ENCODE measurements at regions not wholly inside any gene's neighbourhood (a gene's known extent, or its start where the extent isn't known, plus 50 kb on each side); places are given as distances from the start of the nearest gene placed in this dataset.

DNA sequence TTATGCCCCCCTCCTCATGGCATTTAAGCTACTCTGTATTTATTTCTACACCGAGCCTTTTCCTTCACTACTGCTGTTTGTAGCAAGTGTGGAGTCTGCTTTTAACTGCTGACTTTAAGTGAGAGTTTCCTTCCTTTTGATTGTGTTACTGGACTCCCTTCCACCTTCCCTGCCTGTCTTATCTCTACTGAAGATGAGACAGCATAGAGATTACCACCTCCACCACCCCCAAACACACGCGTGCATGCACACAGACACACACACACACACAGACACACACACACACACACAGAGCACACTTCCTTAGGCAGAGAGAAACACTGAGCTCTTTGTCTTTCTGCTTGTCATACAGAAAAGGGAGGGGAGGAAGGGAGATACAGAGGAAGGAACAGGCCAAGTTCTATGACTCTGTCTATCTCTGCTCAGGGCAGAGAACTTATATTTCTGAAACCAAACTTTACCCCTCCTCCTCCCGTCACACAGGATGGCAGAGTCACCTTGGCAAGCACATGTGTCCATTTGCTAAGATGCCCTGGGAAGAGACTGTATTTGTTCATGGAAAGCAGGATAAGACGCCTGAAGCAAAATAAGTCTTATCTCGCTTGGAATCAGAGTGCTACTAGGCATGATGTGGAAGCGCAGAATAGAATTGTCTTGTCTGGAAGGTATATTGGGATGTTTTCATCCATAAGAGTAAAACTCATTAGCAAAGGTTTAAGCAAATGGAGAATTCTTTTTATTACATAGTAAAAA, 81.8 kb upstream of the CAV2 start:
- no CpG with 5 or more reads among the region's 7 CpGs for WGBS (ENCODE audit: extremely low coverage, insufficient read length, low lambda C conversion rate)
- Mint-ChIP-seq H3K9me3 (no peaks in the 10 kb centered on the region), H3K4me3 (no peak overlapping the region), H3K4me1 (peaks cover 5 to 13% of the 10 kb centered on the region in 2 experiments; a peak in 3 of 4 replicates), H3K36me3 (ENCODE audit: insufficient read depth in 1 of 3, low read depth in 3 of 3) (no peaks in the 10 kb centered on the region), H3K27ac (no peak overlapping the region), H3K27me3 (ENCODE audit: low read depth) (no peaks in the 10 kb centered on the region)
- H3K79me1 ChIP-seq (ENCODE audit: insufficient read depth, low read depth, low read length, poor library complexity, severe bottlenecking), result no peaks in the 10 kb centered on the region
- H4K20me1 ChIP-seq (ENCODE audit: control insufficient read depth, insufficient read depth, insufficient read length), result no peaks in the 10 kb centered on the region
- no peak overlapping the region for H3K4ac ChIP-seq (ENCODE audit: low read depth, low read length)
- H3K18ac ChIP-seq (ENCODE audit: insufficient read length, low read depth, low read length), result no peak overlapping the region
- H2BK15ac ChIP-seq (ENCODE audit: low read depth, low read length), result no peak overlapping the region
- H3K79me2 ChIP-seq (ENCODE audit: insufficient read depth, low read length), result no peaks in the 10 kb centered on the region
- no peak overlapping the region for H4K91ac ChIP-seq (ENCODE audit: insufficient read length, low read depth, low read length)
- no peaks in the 10 kb centered on the region for H3K9me3 ChIP-seq (ENCODE audit: control insufficient read depth, low read depth, low read length)
- no peak overlapping the region for H3T11ph ChIP-seq (ENCODE audit: low read length)
- H3K4me2 ChIP-seq (ENCODE audit: insufficient read depth, insufficient read length, low read length), result no peak overlapping the region
- H3K23me2 ChIP-seq (ENCODE audit: insufficient read length, low read depth, low read length, poor library complexity, severe bottlenecking), result no peaks in the 10 kb centered on the region
- H3K56ac ChIP-seq (ENCODE audit: insufficient read length, low read depth, low read length), result no peak overlapping the region
- H3K9ac ChIP-seq (ENCODE audit: extremely low read depth, insufficient read length, low read length), result no peak overlapping the region
- no peak overlapping the region for H3K27ac ChIP-seq (ENCODE audit: insufficient read length, low read depth, low read length)
- H2BK20ac ChIP-seq (ENCODE audit: low read depth, low read length, poor library complexity, severe bottlenecking), result no peak overlapping the region
- H2BK5ac ChIP-seq (ENCODE audit: insufficient read length, low read length), result no peak overlapping the region
- no peaks in the 10 kb centered on the region for H3K27me3 ChIP-seq (ENCODE audit: insufficient read depth, low read length)
- H4K5ac ChIP-seq (ENCODE audit: insufficient read length, low read depth, low read length), result no peak overlapping the region
- no peak overlapping the region for H2BK120ac ChIP-seq (ENCODE audit: low read depth, low read length, poor library complexity, severe bottlenecking)
- H2BK12ac ChIP-seq (ENCODE audit: insufficient read length, low read depth, low read length), result no peak overlapping the region
- H4K8ac ChIP-seq (replicated peaks; ENCODE audit: insufficient read length, low read depth, low read length), result no peak overlapping the region
- TF ChIP-seq, protein P1, sequence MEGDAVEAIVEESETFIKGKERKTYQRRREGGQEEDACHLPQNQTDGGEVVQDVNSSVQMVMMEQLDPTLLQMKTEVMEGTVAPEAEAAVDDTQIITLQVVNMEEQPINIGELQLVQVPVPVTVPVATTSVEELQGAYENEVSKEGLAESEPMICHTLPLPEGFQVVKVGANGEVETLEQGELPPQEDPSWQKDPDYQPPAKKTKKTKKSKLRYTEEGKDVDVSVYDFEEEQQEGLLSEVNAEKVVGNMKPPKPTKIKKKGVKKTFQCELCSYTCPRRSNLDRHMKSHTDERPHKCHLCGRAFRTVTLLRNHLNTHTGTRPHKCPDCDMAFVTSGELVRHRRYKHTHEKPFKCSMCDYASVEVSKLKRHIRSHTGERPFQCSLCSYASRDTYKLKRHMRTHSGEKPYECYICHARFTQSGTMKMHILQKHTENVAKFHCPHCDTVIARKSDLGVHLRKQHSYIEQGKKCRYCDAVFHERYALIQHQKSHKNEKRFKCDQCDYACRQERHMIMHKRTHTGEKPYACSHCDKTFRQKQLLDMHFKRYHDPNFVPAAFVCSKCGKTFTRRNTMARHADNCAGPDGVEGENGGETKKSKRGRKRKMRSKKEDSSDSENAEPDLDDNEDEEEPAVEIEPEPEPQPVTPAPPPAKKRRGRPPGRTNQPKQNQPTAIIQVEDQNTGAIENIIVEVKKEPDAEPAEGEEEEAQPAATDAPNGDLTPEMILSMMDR (conservative IDR thresholded peaks at IDR 0.05), result no peak
- no peak overlapping the region for H2AK5ac ChIP-seq (ENCODE audit: insufficient read length, low read length)
- H2AFZ ChIP-seq (ENCODE audit: low read length), result peak overlapping the region; percentile 70
- no peak overlapping the region for H3K14ac ChIP-seq (ENCODE audit: insufficient read depth, low read length)
- no peaks in the 10 kb centered on the region; the same call in 1 of the 2 replicates for H3K4me1 ChIP-seq (ENCODE audit: insufficient read depth, low read length)
- no peak overlapping the region for H3K23ac ChIP-seq (ENCODE audit: insufficient read length, low read depth, low read length)
- no peak for DNase-seq

All from H9 (cell line).